GM21390 (cell line): ENCODE measurements at regions not wholly inside any gene's neighbourhood (a gene's known extent, or its start where the extent isn't known, plus 50 kb on each side); places are given as distances from the start of the nearest gene placed in this dataset.

Experiments
- ATAC-seq: cut with Tn5 transposase; IDR thresholded peaks from one replicate; pipeline ENCODE4 v1.9.1; 2021; ENCODE audit not compliant: unreplicated experiment

DNA sequence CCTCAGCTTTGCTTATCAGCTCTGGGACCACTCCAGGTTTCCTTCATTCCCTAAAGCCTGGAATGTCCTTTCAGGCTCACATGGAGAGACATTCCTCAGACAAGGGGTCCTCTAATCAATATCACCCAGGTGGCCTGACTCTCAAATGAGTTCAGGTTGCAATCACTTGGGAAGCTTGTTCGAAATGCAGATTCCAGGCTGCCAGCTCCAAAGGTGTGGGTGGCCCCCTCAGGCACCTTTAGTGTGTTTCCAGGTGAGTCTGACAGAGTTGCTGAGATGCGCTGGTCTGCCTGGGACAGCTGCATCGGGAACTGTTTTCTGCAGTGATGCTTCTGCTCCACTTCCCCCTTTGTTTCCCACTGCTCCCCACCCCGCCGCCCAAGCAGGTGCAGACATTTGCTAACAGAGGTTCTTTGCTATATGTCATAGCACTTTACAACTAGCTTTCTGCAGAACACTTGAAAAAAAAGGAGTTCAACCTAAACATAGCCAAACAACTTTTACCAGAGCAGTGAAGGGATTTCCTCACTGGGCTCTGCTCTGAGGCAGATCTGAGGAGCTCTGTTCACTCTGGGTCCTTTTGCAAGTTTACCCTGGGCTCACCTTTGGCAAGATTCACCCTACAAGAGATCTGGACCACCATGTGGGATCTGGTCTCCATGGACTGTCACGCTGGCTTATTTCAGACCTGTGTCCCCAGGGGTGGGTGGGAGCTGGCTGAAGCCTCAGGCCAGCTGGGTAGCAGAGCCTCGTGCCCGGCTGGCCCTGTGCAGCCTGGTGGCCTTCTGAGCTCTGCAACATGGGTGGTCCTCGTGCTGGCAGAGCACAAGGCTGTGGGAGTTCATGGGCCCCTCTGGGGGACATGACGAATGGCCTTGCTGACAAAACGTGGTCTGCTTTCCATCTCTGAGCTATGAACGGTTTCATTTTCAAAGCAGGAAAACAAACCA, 539.6 kb downstream of the CCDC171 start:
- ATAC-seq: no peak

- no peak for ATAC-seq
These were observed 545.5 kb downstream of the CCDC171 start for GRCh38 chr9:16098306-16098705.

DNA sequence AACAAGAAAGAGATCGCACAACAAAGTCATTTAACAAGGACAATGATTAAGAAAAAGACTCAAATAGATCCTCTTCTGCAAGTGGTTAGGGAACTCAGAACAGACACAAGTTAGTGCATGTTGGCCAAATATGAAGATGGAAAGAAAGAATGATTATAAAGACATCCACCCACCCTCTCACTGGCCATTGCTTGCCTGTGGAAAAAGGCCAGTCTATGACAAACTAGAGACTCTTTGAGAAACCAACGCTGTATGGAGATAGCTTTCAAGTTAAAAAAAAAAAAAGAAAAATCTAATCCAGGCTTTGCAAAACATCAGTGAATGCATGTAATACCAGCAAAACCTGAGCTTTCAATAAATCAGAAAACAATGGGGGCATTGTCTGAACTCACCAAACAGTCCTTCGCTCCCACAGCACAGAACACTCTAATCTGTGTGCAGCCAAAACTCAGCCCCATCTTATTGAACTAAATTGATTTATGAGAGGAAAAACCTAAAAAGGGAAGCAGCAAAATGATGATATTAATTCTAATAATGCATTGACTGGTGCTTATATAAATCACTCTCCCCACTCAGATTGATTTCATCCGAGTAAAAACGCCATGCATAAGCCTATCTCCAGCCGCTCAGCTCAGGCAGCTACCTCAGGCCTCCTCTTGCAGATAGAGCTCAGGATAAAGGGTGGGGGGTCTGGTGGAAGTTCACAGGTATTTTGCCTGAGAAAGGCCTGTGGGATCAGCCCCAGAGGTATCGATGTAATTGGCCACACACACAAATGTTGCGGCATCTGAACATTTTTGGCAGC, 547.1 kb downstream of the CCDC171 start:
- no peak for ATAC-seq

DNA sequence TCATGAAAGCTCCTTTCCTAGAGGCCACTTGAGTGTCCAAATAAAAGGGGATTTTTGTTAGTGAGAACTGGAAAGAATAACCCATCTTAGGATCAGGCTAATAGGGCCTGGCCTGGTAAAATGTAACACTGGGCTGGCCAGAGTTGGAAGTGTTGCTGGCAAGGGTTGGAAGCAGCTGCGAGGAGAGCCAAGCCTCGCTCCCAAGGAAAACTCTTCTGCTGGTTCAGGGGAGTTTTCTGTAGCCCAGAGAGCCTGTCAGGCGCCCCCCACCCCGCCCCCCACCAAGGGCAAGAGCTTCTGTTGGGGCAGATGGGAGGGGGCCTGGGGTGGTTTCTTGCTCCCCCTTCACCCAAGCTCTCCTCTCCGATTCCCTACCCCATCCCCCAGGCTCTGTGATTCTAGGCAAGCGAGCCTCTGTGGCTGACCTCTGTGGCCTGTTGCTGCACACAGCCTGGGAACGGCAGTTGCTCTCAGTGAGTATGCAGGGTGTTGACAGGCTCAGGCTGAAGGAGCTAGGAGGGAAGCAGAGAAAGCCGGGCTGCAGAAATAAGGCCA, 547.8 kb downstream of the CCDC171 start:
- ATAC-seq: no peak

GRCh38 chr9:16102154-16102553, 549.3 kb downstream of the CCDC171 start:
- no peak for ATAC-seq

DNA sequence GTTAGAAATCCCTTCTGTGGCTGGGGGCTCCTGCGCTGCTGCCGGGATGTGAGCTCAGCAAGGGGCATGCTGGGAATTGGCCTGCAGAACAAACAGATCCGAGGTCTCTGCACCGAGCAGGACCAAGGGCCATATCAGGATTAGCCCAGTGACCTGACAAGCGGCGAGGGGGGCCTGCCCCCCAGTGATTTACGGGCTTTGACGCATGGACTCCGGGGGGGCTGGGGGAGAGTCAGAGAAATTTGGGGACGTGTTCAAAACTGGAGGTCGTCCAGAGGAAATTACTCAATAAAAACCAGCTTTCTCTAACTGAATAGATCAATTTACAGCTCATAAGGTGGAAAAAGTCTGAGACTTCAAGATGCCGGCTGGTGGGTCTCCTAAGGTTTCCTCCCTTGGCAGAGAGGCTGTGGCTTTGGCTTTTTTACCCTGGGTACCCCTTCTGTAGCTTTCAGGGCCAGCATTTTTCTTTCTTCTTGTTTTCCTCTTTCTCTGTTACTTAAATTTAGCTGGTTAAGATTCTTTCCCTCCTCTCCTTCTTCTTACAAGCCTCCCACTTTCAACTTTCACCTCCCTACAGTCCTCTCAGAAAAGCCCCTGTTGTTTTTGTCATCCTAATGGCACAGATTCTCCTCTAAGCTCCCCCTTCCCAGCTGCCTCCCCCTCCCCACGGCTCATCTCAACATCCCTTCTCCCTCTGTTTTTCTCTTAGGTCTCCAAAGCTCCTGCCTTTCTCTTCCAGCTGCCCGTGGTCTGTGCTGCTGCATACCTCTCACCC, 551.0 kb downstream of the CCDC171 start:
- ATAC-seq: no peak

DNA sequence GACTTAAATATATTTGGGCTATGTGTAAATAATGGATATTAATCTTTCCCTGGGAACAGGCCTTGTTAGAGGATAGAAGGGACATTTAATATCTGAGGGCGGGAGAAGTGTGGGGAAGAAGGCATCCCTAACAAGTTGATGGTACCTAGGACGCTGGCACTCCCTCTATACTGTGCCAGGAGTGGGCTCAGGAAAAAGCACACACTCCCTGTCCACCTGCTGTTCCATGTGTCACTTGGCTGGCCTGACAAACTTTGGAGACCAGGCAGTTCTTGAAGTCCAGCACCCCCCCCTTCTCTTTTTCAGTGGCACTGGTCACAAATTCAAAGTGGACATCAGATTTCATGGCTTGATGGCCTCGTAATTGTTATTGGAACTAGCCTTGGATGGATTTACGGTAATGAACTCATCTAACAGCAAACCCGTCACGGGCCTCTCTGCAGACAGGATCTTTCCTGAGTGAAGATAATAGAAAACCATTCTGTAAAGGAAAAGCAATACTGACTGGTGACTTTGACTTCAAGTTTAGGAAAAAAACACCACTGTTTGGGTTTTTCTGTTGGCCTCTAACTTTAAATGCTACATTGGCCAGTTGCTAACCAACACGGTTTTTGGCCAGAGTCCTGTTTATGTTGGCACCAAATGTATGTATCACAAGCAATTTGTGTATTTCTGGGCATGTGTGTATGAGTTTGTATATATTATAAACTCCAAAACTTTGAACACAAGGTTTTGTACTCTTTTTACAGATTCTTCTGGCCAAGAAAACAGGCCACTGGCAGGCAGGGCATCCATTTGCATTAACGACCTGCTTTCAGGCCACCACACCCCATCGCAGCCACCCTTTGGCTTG, 552.6 kb downstream of the CCDC171 start:
- no peak for ATAC-seq

DNA sequence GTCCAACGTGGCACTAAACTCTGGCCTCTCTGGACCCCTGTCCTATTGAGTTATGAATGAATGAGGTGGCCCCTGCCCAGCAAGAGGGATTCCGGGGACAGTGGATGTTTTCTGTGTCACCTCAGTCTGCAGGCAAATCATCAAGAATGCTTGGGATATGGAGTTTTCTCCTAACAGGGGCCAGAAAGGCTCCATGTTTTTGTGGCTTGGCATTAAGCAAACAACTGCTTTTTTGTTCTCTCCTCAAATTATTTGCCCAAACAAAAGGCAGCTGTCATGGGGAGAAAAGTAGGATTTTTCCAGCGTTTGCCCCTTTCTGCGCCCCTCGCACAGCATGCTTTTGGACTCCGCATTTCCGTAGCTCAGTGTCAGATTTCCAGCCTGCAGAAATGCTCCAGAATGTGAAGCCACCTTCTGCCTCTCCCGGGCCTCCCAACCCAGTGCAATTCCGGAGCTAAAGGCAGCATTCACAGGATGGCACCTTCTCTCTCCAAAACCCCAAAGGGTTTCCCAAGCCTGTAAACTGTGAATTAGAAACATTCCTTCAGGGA, 553.3 kb downstream of the CCDC171 start:
- no peak for ATAC-seq

GRCh38 chr9:16112116-16112515, 559.3 kb downstream of the CCDC171 start:
- ATAC-seq: no peak

- no peak for ATAC-seq
These were observed 563.2 kb downstream of the CCDC171 start for GRCh38 chr9:16115994-16116393.

- ATAC-seq: no peak
These were observed 565.2 kb downstream of the CCDC171 start for GRCh38 chr9:16118043-16118442.

DNA sequence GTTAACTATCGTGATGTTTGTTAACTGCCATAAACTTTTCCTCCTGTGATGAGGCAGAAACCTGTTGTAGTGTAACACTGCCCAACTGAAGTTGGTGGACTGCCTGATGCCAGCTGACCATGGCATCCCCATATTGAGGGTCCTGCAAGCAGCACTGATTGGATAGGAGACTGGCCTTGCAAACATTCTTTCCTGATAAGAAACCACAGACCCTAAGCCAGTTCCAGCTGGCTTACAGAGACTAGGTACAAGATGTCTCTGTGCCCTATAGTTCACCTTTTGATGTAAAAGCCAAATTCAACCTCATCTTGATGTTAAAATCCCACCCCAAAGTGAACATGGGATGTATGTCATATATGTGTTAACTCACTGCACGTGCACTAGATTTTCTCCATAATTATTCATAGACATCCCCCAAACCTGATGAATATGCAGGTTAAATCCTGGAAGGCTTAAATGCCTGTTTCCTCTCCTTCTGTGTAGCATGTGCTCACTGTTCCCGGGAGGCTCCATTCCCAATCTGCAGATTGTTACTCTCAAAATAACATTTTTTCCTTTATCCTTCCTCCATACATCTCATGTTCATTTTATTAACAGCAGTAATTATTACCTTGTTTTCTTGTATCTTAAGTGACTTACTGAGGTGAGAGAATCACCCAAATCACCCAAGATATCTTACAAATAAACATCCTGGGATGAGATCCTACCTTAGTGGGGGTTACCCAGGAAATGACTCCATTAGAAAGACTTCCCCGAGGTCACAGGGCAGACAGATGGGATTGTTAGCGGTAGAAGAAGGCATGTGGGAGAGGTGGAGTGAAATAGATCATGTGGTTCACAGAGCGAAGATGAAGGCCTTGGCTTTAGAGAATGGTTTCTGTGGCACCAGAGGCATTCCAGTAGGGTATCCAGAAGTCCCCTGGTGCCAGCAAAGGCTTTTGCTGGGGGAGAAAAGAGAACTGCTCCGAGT, 566.7 kb downstream of the CCDC171 start:
- ATAC-seq: no peak

GRCh38 chr9:16120231-16120641, 567.4 kb downstream of the CCDC171 start:
- ATAC-seq: no peak

GRCh38 chr9:16120727-16121126, 567.9 kb downstream of the CCDC171 start:
- no peak for ATAC-seq

- no peak for ATAC-seq
These were observed 568.3 kb downstream of the CCDC171 start for GRCh38 chr9:16121168-16121567.

- ATAC-seq: no peak
These were observed 568.9 kb downstream of the CCDC171 start for GRCh38 chr9:16121601-16122286.

- no peak for ATAC-seq
These were observed 572.8 kb downstream of the CCDC171 start for GRCh38 chr9:16125629-16126028.

DNA sequence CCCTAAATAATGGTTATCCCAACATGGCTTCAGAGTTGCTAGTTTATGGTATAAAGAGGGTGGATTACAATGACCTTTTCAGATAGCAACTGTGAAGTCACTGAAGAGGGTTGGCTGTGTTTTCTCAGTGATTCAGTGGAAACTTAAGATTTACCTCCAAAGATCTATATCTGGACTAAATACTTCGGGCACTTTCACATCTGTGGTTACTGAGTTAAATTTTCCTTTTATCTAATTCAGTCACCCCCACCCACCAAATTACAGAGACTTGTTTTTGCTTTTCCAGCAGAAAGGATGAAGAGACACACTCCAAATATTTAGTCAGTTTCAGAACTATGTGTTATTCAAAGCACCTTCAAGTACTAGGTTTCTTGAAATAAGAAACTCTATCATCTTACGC, 573.2 kb downstream of the CCDC171 start:
- no peak for ATAC-seq
